T-helper 1 cell (primary cell): ENCODE measurements at regions not wholly inside any gene's neighbourhood (a gene's known extent, or its start where the extent isn't known, plus 50 kb on each side); places are given as distances from the start of the nearest gene placed in this dataset.

ENCODE experiments used
- DNase-seq, 5 donors: peaks; one replicate each; pipeline ENCODE4 v3.0.0-alpha.2; 2012 to 2020

DNA sequence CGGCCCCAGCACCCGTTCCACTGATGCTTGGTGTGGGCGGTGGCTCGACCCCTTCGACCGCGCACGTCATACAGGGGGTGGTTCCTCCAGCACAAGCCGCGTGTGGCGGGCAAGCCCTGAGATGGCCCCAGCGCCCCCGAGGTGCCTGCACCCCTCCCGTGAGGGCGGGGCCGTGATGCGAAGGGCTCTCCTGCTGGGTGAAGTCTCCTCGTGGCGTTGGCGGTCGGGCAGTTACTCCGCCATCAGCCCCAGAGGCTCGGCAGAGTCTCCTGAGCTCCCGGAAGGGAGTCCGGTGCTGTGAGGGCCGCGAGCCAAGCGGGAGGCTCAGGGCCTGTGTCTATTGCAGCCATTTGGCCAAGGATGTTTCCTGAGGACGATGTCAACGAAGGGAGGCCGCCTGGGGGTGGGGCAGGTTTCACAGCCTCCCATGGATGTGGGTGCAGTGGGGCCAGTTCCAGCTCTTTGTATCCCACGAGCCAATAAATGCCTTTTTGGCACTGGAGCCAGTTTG is 78.1 kb upstream of the GALNT9 start:
- no peak for DNase-seq

DNA sequence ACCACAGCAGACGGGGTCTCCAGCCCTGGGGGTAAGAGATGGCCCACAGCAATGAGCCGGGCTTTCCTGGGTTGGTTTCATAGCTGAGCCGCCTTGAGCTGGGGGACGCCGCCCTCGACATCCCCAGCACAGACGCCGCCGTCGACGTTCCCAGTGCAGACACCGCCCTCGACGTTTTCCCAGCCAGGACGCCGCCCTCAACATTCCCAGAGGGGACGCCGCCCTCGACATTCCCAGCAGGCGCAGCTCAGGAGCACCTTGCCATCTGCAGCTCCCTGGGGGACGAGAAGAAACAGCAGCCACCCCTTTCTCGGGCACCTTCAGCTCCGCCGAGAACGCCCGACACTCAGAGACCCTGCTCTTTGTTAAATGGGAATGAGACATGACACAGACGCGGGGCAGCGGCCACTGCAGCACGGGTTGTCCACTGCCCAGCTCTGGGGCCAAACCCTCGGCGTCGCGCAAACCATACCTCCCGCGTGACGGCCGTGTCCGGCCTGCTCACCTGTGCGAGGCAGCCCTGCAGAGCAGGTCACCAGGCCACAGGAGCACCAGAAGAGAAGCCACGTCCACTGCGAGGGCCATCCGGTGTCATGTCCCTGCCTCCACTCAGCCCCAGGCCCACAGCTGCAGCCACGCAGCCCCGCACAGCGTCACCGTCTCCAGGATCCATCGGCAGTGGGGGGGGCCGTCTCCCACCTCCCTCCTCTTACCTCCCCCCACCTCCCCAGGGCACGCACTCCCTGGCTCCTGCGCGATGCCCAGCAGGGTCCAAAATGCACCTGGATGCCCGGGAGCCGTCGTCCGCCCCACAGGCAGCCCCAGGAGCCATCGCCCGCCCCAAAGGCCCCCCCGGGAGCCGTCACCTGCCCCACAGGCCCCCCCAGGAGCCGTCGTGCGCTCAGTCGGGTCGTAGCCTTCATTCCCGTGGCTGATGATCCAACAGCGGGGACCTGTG is 77.4 kb upstream of the GALNT9 start:
- DNase-seq: no peak

DNA sequence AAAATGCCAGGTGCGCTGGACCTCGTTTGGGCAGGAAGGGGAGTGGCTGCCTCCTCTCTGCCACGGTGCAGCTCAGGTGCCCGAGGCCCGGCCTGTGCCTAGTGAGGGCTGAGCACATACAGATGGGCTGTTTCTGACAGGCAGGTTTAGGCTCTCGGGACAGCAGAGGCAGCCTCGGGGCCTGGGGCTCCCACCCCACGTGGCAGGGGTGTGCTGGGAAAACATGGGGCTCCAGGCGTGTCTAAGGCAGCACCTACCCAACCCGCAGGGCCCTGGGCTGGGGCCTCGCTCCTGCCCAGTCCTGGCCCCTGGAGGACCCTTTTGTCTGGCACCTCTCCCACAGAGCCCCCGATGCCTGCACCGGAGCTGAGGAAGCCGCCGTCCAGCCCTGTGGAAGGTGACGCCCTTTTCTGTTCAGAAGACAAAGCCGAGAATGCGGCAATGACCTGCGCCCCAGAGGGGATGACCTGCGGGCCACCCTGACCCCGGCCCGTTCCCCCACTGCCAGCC is 76.4 kb upstream of the GALNT9 start:
- DNase-seq: no peak

DNA sequence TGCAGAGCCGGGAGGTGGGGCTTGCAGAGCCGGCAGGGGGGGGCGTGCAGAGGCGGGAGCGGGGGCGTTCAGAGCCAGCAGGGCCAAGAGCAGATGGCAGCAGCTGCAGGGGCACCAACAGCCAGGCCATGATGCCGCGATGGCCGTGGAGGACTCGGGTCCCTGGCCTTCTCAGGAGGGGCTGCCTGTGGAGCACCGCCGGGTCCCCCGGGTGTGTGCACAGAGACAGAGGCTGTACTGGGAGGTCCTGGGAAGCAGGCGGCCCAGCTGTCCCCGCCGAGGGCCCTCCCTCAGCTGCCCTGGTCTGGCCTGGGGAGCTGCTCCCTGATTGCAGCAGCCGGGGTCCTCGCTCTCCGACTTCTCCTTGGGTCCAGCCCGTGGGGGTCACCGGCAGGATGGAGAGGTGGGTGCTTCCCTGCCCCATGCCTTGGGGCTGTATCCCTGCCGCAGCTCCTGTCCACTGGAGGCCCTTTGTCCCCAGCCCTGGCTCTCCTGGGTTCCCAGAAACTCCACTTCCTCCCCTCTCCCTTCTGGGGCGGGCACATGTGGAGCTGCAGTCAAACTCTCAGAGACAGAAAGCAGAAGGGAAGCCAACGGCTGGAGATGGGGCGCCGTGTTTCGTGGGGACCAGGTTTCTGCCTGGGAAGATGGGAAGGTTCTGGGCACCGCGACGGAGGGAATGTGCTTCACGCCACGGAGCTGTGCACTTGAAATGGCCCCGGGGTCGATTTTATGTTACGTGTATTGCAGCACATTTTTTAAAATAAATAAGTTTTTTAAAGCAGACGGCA is 75.8 kb upstream of the GALNT9 start:
- DNase-seq: no peak

DNA sequence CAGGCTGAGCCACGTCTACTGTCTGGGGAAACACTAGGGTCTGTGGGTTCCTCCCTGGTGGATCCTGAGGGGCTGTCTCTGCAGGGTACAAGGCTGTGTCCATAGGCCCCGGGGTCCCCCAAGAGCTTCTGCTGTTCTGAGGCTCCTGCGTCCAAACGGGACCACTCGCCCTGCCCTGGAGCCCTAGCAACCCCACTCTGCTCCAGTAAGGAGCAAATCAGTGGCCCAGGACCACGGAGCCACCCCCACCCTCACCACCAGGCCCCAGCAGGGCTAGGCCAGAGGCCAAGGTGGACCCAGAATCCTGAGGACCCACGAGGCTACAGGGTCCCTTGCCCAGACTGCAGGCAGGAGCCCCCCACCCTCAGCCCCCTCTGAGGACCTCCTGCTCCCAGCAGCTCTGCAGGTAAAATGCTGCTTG is 75.1 kb upstream of the GALNT9 start:
- DNase-seq: no peak

DNA sequence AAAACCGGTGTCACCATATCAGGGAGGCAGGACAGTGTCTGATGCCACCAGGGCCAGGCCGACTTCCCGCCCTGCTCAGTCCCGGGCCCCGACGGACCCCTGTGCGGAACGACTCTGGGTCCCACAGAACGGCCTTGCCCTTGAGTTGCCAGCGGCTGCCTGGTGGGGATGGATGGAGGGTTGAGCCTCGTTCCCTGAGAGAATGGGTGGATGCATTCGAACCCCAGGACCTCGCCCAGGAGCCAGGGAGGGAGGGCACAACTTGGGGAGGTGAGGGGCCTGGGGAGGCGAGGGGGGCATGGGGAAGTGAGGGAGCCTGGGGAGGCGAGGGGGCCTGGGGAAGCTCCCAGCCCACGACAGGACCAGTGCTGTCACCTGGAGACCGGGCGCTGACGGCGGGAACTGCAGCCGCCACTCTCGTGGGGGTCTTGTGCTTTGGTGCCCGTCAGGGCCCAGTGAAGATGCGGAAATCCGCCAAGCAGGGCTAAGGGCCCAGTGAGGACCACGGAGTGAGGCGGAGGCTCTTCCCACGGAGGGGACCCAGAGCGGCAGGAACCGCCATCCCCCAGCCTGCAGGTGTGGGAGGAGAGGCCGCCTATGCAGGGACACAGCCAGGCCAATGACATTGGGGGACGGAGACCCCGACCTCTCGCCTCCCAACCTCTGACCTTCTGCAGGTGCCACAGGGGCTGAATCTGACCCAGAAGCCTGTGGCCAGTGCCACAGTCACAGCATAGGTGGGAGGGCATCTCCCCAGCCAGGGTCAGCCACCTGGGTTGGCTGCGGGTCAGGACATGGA is 74.4 kb upstream of the GALNT9 start:
- no peak for DNase-seq

DNA sequence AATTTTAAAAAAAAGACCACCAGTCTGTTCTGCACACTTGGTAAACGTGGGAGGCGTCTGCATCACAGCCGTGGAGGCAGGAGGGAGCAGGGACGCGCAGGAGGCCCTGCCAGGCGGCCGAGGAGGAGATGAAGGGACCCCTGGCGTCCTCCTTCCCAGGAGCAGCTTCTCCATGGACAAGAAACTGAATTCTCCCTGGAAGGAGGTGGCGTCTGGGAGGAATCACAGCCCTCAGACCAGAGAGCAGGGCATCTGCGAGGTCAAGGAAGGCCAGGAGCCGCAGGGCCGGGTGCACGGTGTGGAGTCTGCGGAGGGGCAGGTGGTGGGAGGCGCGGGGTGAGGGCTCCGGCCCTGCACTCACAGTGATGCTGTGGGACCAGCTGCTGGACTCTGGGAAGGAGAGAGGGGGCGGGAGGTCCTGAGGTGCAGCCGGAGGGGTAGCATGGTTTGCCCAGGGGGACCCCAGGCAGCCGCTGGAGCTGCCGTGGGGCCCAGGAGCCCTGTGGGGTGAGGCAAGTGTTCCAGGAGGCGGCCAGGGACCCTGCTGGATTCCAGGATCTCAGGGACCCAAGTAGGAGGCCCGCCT is 73.5 kb upstream of the GALNT9 start:
- no peak for DNase-seq

DNA sequence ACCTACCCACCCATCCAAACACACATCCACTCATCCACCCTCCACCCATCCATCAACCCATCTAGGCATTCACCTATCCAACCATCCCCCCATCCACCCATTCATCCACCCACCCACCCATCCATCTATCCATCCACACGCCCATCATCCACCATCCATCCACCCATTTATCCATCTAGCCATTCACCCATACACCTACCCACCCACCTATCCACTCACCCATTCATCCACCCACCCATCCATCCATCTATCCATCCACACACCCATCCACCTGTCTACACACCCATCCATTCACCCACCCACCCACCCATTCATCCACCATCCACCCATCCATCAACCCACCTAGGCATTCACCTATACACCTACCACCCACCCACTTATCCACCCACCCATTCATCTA is 72.6 kb upstream of the GALNT9 start:
- DNase-seq: no peak

DNA sequence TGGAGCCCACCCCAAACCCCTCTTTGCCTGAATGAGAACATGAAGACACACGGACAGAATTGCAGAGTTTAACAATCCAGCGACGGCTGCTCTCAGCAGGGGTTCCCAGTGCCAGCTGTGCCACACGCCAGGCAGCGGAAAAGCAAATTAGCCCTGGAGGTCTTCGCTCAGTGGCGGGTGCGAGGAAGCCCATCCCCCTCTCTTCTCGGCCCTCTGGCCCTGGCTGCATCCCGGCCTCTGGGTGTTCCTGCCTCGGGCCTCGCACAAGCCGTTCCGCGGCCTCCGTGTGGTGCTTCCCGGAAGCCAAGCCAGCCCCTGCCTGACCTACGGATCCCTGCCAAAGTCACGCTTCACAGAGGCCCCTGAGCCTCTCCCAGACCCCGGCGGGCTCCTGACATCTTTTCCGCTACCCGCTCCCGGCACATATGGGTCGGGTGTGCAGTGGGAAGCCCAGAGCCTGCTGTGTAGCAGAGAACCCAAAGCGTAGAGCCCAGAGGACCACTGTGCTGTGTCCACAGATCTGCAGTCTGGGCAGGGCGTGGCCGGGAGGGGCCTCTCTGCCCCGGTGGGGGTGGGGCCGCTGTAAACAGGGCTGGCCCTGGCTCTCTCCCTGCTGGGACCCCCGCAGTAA is 70.7 kb upstream of the GALNT9 start:
- DNase-seq: no peak

DNA sequence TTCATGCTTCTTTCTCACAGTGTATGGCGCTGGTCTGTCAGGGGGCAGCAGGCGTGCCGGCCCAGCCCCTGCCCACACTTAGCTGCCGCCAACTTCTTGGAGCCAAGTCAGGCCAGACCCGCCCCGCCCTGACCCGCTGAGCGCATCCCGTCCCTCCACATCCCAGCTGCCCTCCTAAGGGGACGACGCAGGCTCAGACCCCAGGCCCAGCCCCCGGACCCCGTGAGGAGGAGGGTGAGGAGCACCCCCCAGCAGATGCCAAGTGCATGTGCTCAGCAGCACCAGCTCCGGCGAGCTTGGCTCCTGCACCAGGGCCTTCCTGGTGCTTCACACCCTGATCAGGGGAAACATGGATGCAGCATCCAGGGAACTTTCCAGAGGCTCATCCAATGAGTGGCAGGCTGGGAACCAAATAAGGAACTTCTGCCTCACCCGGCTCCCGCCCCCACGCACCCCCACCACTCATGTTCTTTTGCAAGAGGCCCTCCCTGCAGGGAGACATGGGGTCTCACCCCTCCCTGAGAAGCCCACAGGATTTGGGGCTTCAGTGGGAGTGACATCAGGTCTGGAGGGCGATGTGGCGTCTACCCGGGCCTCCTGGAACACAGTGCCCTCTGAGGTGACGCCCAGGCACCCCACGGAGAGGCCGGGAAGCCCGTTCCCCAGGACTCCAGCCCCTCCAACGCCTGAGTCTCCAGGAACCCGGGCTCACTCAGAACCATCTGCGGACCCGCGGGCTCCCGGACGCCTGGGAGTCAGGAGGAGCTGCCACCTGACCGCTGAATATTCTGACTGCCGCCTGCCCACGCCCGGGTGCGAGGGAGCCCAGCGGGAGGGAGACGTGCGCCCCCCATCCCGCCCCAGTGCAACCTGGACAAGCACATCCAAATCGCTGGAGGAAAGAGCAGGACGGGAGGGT is 70.0 kb upstream of the GALNT9 start:
- no peak for DNase-seq

DNA sequence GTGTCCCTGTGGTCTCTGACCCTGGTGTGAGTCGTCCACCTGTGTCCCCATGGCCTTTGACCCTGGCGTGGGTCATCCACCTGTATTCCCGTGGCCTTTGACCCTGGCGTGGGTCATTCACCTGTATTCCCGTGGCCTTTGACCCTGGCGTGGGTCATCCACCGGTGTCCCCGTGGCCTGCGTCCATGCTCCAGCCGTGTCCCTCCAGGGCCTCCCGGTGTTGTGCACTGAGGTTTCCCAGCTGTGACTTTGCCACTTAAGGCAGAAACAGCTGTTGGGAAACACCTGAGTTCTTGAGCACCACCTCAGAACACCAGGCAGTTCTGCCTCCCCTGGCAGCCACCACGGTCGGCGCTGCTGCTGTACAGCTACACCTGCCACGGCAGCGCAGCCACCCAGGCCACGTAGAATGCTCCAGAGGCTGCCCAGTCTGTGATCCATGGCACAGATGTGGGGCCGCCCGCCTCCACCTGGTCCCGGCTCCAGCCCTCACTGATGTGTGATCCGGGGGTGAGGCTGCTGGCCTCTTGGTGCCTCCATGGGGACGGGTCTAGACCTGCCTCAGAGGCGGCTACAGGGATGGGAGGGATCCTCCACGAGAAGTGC is 69.1 kb upstream of the GALNT9 start:
- DNase-seq: no peak

DNA sequence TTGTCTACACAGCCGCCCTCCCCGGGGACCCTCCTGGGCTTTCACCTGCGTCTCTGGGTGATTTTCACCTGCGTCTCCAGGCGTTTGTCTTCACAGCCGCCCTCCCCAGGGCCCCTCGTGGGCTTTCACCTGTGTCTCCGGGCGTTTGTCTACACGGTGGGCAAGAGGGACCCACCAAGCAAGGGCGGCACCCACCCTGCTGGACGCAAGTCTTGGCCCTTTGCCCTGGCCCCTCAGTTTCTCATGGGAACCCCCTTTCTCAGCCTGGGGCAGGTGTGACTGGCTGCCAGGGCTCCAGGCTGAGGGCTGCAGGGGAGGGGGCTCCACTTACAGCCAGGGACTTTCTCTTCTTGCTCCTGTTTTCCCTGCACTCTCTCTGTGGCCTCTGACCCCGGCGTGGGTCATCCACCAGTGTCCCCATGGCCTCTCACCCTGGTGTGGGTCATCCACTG is 68.6 kb upstream of the GALNT9 start:
- no peak for DNase-seq

DNA sequence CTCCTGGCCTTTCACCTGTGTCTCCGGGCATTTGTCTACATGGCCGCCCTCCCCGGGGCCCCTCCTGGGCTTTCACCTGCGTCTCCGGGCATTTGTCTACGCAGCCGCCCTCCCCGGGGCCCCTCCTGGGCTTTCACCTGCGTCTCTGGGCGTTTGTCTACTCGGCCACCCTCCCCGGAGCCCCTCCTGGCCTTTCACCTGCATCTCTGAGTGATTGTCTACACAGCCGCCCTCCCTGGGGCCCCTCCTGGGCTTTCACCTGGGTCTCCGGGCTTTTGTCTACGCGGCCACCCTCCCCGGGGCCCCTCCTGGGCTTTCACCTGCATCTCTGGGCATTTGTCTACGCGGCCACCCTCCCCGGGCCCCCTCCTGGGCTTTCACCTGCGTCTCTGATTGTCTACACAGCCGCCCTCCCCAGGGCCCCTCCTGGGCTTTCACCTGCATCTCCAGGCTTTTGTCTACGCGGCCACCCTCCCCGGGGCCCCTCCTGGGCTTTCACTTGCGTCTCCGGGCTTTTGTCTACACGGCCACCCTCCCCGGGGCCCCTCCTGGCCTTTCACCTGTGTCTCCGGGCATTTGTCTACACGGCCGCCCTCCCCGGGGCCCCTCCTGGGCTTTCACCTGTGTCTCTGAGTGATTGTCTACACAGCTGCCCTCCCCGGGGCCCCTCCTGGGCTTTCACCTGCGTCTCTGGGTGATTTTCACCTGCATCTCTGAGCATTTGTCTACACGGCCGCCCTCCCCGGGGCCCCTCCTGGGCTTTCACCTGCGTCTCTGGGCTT is 68.0 kb upstream of the GALNT9 start:
- DNase-seq: no peak

DNA sequence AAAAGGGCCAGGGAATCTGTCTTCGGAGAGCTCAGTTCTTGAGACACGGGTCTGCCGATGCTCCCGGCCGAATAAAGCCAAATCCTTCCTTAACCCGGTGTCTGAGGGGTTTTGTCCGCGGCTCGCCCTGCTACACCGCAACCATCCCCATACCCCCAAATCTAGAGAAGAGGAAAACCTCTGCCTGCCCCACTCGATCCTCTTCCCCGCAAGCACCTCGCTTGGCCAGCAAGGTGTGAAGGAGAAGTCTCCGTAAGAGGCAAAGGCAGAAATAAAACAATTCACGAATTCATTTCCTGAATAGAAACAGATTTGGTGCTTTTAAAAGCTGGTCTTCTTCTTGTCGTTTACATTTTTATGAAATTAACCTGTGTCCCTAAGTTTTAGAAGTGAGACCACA is 67.3 kb upstream of the GALNT9 start:
- no peak for DNase-seq

DNA sequence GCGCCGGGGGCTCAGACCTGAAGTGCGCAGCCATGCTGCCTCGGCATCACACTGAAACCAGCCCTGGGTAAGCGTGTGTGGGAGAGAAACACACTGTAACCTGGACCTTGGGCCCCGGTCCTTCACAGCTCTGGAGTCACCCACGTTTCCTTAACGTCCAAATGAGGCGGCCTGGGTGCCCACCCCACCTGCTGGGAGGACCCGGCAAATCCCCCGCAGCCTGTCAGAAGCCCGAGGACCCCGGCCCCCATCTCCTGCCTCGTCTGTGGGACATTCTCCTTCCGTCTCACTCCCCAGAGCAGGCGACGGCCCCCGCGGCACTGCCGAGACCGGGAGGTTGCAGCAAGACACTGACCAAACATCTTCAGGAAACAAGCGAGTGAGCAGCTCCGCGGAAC is 66.5 kb upstream of the GALNT9 start:
- no peak for DNase-seq

DNA sequence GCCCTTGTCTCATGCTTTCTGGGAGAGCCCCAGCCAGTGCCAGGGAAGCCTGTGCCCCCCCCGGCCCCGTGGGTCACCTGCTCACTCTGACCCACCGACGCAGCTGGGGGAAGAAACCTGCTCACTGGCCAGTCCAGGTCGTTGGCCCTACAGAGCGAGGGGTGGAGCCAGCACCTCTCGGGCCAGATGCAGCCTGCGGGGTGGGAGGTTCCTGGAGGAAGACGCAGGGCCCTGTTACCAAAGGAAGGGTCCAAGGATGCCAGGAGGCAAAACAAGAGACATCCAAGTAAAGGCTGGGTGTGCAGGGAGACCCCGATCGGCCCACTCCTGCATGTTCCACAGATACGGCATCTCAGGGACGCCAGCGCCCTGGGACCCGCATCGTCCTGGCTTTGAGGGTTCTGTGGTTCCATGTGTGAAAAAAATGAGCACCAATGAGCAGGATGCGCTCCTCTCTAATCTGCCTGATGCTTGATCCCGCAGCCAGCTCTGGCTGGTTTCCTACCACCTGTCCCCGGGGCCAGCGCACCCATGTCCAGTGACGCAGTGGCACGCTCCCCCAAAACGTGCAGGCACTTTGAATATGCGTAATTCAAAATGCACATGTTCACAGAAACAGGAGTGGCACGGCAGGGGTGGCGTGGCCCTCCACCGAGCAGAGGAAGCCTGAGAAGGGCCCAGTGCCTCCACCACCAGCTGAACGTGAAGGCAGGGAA is 66.0 kb upstream of the GALNT9 start:
- DNase-seq: no peak

DNA sequence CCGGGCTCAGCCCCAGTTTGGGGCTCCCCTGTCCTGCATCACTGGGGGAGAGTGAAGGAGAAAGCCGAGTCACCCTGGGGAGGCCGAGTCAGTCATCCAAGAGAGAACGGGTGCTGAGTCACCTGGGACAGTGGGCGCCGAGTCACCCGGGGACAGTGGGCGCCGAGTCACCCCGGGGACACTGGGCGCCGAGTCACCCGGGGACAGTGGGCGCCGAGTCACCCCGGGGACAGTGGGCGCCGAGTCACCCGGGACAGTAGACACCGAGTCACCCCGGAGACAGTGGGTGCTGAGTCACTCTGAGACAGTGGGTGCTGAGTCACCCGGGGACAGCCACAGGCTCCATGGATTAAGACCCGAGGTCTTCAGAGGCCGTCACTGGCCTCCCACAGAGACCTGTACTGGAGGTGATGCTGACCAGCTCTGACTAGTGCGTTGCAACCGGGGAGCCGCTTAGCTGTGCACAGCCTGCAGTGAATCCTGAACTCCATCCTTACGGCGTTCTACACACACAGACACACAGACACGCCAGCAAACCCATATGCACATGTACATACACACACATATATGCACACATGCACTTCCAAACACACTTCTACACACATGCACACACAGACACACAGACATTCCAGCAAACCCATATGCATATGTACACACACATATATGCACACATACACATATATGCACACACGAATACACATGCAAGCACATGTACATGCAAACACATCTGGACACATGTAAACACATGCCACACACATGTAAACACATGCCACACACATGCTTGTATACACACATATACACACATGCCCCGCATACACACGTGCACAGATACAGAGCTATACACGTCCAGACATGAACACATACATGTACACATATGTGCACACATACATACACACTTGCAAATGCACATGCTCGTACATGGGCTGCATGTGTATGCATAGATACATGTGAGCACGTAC is 64.9 kb upstream of the GALNT9 start:
- DNase-seq: no peak
